GM12878 (cell line): ENCODE measurements at regions not wholly inside any gene's neighbourhood (a gene's known extent, or its start where the extent isn't known, plus 50 kb on each side); places are given as distances from the start of the nearest gene placed in this dataset.
"Not testable (repeated sequence)": the region's sequence is repeated elsewhere in the genome, so short reads cannot be mapped to it uniquely, and the experiment has no call there.

Experiments used
- ATAC-seq: fragments of 200-7000 bp; cut with Tn5 transposase; 3 replicates; pipeline ENCODE4 v1.9.1; 2020; ENCODE audit warnings: mild to moderate bottlenecking, moderate library complexity
- BruUV-seq: library from RNA; stranded (reverse); fragments of 400-500 nt; replicated peaks from 2 replicates; lab custom pipeline; 2021; lab: Mats Ljungman, UMichigan
- CTCF ChIA-PET: fragments of 300-600 bp; sonication (Branson Sonifier 250); formaldehyde crosslinking; extraction: SDS; loops from one replicate; lab custom pipeline; 2021; ENCODE audit warnings: inconsistent platforms; lab: Yijun Ruan, JAX
- POLR2A ChIA-PET: fragments of 350-600 bp; formaldehyde crosslinking; extraction: SDS; loops from one replicate; lab custom pipeline; 2021; ENCODE audit warnings: inconsistent platforms; lab: Charles Lee
- RAD21 ChIA-PET: fragments of 300-600 bp; sonication (Branson Sonifier 250); formaldehyde crosslinking; loops from one replicate; lab custom pipeline; 2023; ENCODE audit warnings: antibody characterized with exemption; ENCODE audit not compliant: unreplicated experiment; lab: Charles Lee
- SMC1A ChIA-PET: fragments of 300-600 bp; sonication (Branson Sonifier 250); formaldehyde crosslinking; loops from one replicate; lab custom pipeline; 2023; ENCODE audit not compliant: unreplicated experiment, uncharacterized antibody; lab: Charles Lee
- DNase-seq: peaks from one replicate; pipeline ENCODE4 v3.0.0-alpha.2; 2011; ENCODE audit warnings: low read depth, low spot score
- FAIRE-seq: peaks from 3 replicates; lab custom pipeline; 2011; peaks lifted over from hg19 to GRCh38; lab: Jason Lieb, UNC
- H2AFZ ChIP-seq: 2 replicates; pipeline ENCODE4 v1.6.0; 2011; ENCODE audit warnings: low read depth, low read length, control low read depth; ENCODE audit not compliant: control insufficient read depth
- H3K27ac ChIP-seq: 2 replicates; pipeline ENCODE4 v1.5.1; 2011; ENCODE audit warnings: control low read depth; ENCODE audit not compliant: control insufficient read depth, insufficient read depth
- H3K27me3 ChIP-seq, 2 experiments: replicated peaks in 1 of 2; 2 replicates each; pipeline versions ENCODE4 v1.6.0 to v1.6.1; 2011; ENCODE audit warnings: low read length in 1 of 2; ENCODE audit not compliant: control insufficient read depth in 2 of 2, insufficient read depth in 2 of 2
- H3K36me3 ChIP-seq, 2 experiments: 2 replicates each; pipeline ENCODE4 v1.5.1; 2011; ENCODE audit warnings: low read length in 1 of 2; ENCODE audit not compliant: control insufficient read depth in 2 of 2, insufficient read depth in 2 of 2
- H3K4me1 ChIP-seq: 2 replicates; pipeline ENCODE4 v1.6.1; 2011; ENCODE audit warnings: mild to moderate bottlenecking, low read length, moderate library complexity, mixed read lengths; ENCODE audit not compliant: control insufficient read depth, insufficient read depth
- H3K4me2 ChIP-seq: 2 replicates; pipeline ENCODE4 v1.6.0; 2011; ENCODE audit warnings: control low read depth; ENCODE audit not compliant: control insufficient read depth, insufficient read depth
- H3K4me3 ChIP-seq: fragments of 200-600 bp; sonication (generic); 2 replicates; pipeline ENCODE4 v1.5.1; 2016
- H3K79me2 ChIP-seq: 2 replicates; pipeline ENCODE4 v1.6.0; 2011; ENCODE audit warnings: low read length; ENCODE audit not compliant: control insufficient read depth, insufficient read depth
- H3K9ac ChIP-seq: 2 replicates; pipeline ENCODE4 v1.8.0; 2011; ENCODE audit warnings: low read length, control low read depth, mixed read lengths; ENCODE audit not compliant: control insufficient read depth, insufficient read depth
- H3K9me3 ChIP-seq: replicated peaks from 3 replicates; pipeline ENCODE4 v1.5.1; 2011; ENCODE audit warnings: mild to moderate bottlenecking, low read length; ENCODE audit not compliant: control insufficient read depth, insufficient read depth
- H4K20me1 ChIP-seq: 2 replicates; pipeline ENCODE4 v1.6.0; 2011; ENCODE audit not compliant: control insufficient read depth, insufficient read depth
- BHLHE40 ChIP-seq, 2 experiments: fragments of 450-650 bp in 1 of 2; IDR thresholded peaks; 2 replicates each; pipeline ENCODE4 v1.6.1; 2011 to 2017; ENCODE audit warnings: low read depth in 2 of 2, borderline replicate concordance in 1 of 2, improper control_type of control experiment in 1 of 2, low read length in 1 of 2, mild to moderate bottlenecking in 1 of 2
- CBX5 ChIP-seq: sonication (generic); IDR thresholded peaks from 2 replicates; pipeline ENCODE4 v1.6.1; 2016; ENCODE audit warnings: low read depth, moderate library complexity, mild to moderate bottlenecking, inconsistent platforms
- CHD2 ChIP-seq: IDR thresholded peaks from 2 replicates; pipeline ENCODE4 v1.6.1; 2011; ENCODE audit warnings: low read depth, low read length, improper control_type of control experiment, borderline replicate concordance
- EED ChIP-seq: sonication (generic); IDR thresholded peaks from 2 replicates; pipeline ENCODE4 v1.6.1; 2016; ENCODE audit warnings: antibody characterized with exemption, low read depth
- GABPA ChIP-seq: IDR thresholded peaks from 2 replicates; pipeline ENCODE4 v1.6.1; 2014; ENCODE audit warnings: antibody characterized with exemption, low read depth, mild to moderate bottlenecking, inconsistent platforms
- HDGF ChIP-seq: fragments of 450-650 bp; IDR thresholded peaks from 2 replicates; pipeline ENCODE4 v1.6.1; 2016; ENCODE audit warnings: antibody characterized with exemption
- IKZF2 ChIP-seq, 2 experiments: fragments of 450-650 bp; IDR thresholded peaks; 2 replicates each; pipeline ENCODE4 v1.6.1; 2017; ENCODE audit warnings: mild to moderate bottlenecking in 2 of 2, moderate library complexity in 2 of 2
- NFYB ChIP-seq: IDR thresholded peaks from 2 replicates; pipeline ENCODE4 v1.6.1; 2011; ENCODE audit warnings: low read depth, mild to moderate bottlenecking, low read length, improper control_type of control experiment, moderate library complexity; ENCODE audit not compliant: insufficient read depth
- SMAD1 ChIP-seq: fragments of 450-650 bp; IDR thresholded peaks from 2 replicates; pipeline ENCODE4 v1.6.1; 2018; ENCODE audit warnings: mild to moderate bottlenecking, low read depth; ENCODE audit not compliant: partially characterized antibody
- TCF12 ChIP-seq: IDR thresholded peaks from 2 replicates; pipeline ENCODE4 v1.6.1; 2011; ENCODE audit warnings: low read depth, mild to moderate bottlenecking, low read length
- TCF3 ChIP-seq: IDR thresholded peaks from 2 replicates; pipeline ENCODE4 v1.6.1; 2012; ENCODE audit warnings: low read depth, mild to moderate bottlenecking, low read length, borderline replicate concordance; ENCODE audit not compliant: insufficient read depth
- ZNF622 ChIP-seq: fragments of 450-650 bp; IDR thresholded peaks from 2 replicates; pipeline ENCODE4 v1.6.1; 2017; ENCODE audit warnings: mild to moderate bottlenecking, inconsistent platforms
- WGBS: methylation state at CpG from one replicate; pipeline ENCODE4 v1.1.6; 2016; ENCODE audit warnings: low lambda C conversion rate; ENCODE audit not compliant: insufficient replicate concordance, insufficient coverage; ENCODE audit errors: missing lambda C conversion rate; 5-methylcytosine and 5-hydroxymethylcytosine counted together
- in situ Hi-C: fragments of 300-500 bp; cut with MboI; formaldehyde crosslinking; loops from 9 replicates; pipeline ENCODE4 v1.14.3; 2018; ENCODE audit warnings: mixed read lengths
- intact Hi-C: fragments of 100-400 bp; cut with micrococcal nuclease; formaldehyde crosslinking; loops from one replicate; pipeline ENCODE4 v1.14.2; 2022; ENCODE audit not compliant: unreplicated experiment
- TF ChIP-seq, protein P1 (sequence below): fragments of 450-650 bp; formaldehyde crosslinking; IDR thresholded peaks from 2 replicates; pipeline ENCODE4 v1.5.0; 2022; ENCODE audit warnings: mild to moderate bottlenecking, missing genetic modification characterization
- TF ChIP-seq, protein P2 (sequence below): fragments of 450-650 bp; IDR thresholded peaks from 2 replicates; pipeline ENCODE4 v1.6.1; 2017; ENCODE audit warnings: low read depth, mild to moderate bottlenecking, moderate library complexity
- TF ChIP-seq, protein P3 (sequence below): fragments of 450-650 bp; IDR thresholded peaks from 2 replicates; pipeline ENCODE4 v1.6.1; 2017; ENCODE audit warnings: mild to moderate bottlenecking, low read depth, inconsistent platforms; ENCODE audit not compliant: poor library complexity, severe bottlenecking

DNA sequence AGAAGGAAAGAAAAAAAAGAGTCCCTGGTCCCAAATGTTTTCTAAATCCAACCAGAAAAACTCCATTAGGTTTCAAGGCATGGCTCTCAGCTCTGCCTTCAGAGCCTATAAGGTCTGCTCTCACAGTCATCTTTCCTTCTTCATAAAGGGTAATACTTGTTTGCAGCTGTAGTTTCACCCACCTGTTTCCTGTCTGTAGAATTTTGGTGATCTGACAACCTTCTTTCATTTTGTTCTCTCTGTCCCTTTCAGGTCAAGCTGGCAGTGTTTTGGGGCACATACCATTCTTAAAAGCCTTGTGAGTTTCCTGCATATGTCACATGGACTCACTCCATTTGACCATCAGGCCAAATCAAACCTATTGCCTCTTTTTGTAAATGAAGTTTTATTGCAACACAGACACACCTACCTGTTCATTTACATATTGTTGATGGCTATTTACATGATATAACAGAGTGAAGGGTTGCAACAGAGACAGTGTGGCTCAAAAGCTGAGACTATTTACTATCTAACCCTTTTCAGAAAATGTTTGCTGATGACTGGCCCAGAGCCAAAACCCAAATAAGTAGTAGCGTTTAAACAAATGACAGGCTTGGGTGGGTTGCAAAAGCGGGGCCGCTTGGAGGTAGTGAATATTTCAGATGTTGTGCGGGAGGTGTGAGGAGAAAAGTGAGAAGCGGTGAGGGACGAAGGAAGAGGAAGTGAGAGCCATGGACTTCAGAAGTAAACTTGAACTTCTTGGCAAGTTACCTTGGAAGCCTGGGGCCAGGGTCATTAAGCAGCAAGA is 292.7 kb upstream of the PROK2 start (continued):
- TF ChIP-seq, protein P1, sequence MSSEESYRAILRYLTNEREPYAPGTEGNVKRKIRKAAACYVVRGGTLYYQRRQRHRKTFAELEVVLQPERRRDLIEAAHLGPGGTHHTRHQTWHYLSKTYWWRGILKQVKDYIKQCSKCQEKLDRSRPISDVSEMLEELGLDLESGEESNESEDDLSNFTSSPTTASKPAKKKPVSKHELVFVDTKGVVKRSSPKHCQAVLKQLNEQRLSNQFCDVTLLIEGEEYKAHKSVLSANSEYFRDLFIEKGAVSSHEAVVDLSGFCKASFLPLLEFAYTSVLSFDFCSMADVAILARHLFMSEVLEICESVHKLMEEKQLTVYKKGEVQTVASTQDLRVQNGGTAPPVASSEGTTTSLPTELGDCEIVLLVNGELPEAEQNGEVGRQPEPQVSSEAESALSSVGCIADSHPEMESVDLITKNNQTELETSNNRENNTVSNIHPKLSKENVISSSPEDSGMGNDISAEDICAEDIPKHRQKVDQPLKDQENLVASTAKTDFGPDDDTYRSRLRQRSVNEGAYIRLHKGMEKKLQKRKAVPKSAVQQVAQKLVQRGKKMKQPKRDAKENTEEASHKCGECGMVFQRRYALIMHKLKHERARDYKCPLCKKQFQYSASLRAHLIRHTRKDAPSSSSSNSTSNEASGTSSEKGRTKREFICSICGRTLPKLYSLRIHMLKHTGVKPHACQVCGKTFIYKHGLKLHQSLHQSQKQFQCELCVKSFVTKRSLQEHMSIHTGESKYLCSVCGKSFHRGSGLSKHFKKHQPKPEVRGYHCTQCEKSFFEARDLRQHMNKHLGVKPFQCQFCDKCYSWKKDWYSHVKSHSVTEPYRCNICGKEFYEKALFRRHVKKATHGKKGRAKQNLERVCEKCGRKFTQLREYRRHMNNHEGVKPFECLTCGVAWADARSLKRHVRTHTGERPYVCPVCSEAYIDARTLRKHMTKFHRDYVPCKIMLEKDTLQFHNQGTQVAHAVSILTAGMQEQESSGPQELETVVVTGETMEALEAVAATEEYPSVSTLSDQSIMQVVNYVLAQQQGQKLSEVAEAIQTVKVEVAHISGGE (CRISPR knock-in tag) = no peak
- TF ChIP-seq ZNF622 = no peak
- TF ChIP-seq IKZF2 (IDR thresholded peaks at IDR 0.05) = peak; percentile 75 to 80; a peak in 3 of 4 replicates
- peak; percentile 70; the same call in 1 of the 2 replicates for TF ChIP-seq TCF3
- TF ChIP-seq BHLHE40 (IDR thresholded peaks at IDR 0.05; ENCODE audit: borderline replicate concordance in 1 of 2, low read depth in 2 of 2, low read length in 1 of 2) = 0 out of 4 replicates have a peak, but pooled peaks of 1 of the 2 experiments have one; percentile 12
- TF ChIP-seq CBX5 = 0 out of 2 replicates have a peak, but pooled peaks have one; percentile 19
- no peak for TF ChIP-seq GABPA
- TF ChIP-seq, protein P2, sequence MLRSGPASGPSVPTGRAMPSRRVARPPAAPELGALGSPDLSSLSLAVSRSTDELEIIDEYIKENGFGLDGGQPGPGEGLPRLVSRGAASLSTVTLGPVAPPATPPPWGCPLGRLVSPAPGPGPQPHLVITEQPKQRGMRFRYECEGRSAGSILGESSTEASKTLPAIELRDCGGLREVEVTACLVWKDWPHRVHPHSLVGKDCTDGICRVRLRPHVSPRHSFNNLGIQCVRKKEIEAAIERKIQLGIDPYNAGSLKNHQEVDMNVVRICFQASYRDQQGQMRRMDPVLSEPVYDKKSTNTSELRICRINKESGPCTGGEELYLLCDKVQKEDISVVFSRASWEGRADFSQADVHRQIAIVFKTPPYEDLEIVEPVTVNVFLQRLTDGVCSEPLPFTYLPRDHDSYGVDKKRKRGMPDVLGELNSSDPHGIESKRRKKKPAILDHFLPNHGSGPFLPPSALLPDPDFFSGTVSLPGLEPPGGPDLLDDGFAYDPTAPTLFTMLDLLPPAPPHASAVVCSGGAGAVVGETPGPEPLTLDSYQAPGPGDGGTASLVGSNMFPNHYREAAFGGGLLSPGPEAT = peak; percentile 55
- TF ChIP-seq SMAD1 = peak; percentile 80
- TF ChIP-seq, protein P3, sequence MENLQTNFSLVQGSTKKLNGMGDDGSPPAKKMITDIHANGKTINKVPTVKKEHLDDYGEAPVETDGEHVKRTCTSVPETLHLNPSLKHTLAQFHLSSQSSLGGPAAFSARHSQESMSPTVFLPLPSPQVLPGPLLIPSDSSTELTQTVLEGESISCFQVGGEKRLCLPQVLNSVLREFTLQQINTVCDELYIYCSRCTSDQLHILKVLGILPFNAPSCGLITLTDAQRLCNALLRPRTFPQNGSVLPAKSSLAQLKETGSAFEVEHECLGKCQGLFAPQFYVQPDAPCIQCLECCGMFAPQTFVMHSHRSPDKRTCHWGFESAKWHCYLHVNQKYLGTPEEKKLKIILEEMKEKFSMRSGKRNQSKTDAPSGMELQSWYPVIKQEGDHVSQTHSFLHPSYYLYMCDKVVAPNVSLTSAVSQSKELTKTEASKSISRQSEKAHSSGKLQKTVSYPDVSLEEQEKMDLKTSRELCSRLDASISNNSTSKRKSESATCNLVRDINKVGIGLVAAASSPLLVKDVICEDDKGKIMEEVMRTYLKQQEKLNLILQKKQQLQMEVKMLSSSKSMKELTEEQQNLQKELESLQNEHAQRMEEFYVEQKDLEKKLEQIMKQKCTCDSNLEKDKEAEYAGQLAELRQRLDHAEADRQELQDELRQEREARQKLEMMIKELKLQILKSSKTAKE = peak; percentile 19
- 0 out of 2 replicates have a peak, but pooled peaks have one; percentile 8 for TF ChIP-seq NFYB
- TF ChIP-seq HDGF = 0 out of 2 replicates have a peak, but pooled peaks have one; percentile 43
- TF ChIP-seq CHD2 = no peak
- TF ChIP-seq TCF12 = 0 out of 2 replicates have a peak, but pooled peaks have one; percentile 36
- TF ChIP-seq EED = peak; percentile 83

DNA sequence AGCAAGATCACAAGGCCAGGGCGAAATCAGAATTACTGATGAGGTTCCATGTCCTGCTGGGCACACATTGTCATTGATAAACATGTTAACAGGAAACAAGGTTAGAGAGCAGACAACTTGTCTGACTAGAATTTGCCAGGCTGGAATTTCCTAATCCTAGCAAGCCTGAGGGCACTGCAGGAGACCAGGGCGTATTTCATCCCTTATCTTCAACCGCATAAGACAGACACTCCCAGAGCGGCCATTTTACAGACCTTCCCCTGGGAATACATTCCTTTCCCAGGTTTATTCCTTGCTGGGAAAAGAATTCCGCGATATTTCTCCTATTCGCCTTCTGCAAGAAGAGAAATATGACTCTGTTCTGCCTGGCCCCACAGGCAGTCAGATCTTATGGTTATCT is 290.9 kb upstream of the PROK2 start:
- intact Hi-C loops = loop anchor here (5.0 kb wide), 2 partner anchors 119 to 199 kb away; no protein-coding TSS in a partner anchor
- CTCF ChIA-PET, BruUV-seq, DNase-seq, H3K36me3 ChIP-seq, H3K4me3 ChIP-seq, H4K20me1 ChIP-seq, in situ Hi-C loops, RAD21 ChIA-PET, H3K9ac ChIP-seq, POLR2A ChIA-PET, H3K79me2 ChIP-seq, FAIRE-seq, SMC1A ChIA-PET, H3K9me3 ChIP-seq, H3K27ac ChIP-seq, H2AFZ ChIP-seq, H3K27me3 ChIP-seq, ATAC-seq, H3K4me2 ChIP-seq: not testable (repeated sequence)
- 90% methylated on average over 7 of the region's 7 CpGs for WGBS
- peaks cover 38% of the 10 kb centered on the region for H3K4me1 ChIP-seq
